GM12872 (cell line): ENCODE measurements at regions not wholly inside any gene's neighbourhood (a gene's known extent, or its start where the extent isn't known, plus 50 kb on each side); places are given as distances from the start of the nearest gene placed in this dataset.

Source experiments
- CTCF ChIP-seq: IDR thresholded peaks from 3 replicates; pipeline ENCODE4 v1.5.1; 2011; ENCODE audit warnings: low read depth, mild to moderate bottlenecking, low read length, moderate library complexity; ENCODE audit not compliant: insufficient read depth

- TF ChIP-seq CTCF: no peak
These were observed 60.6 kb upstream of the AKR1E2 start for GRCh38 chr10:4765428-4765827.

GRCh38 chr10:4763960-4764428, 62.0 kb upstream of the AKR1E2 start:
- no peak for TF ChIP-seq CTCF

- no peak for TF ChIP-seq CTCF
These were observed 62.5 kb upstream of the AKR1E2 start for GRCh38 chr10:4763513-4763912.

- no peak for TF ChIP-seq CTCF
These were observed 67.8 kb upstream of the AKR1E2 start for GRCh38 chr10:4758256-4758655.

GRCh38 chr10:4755286-4755989, 70.6 kb upstream of the AKR1E2 start:
- TF ChIP-seq CTCF: no peak

GRCh38 chr10:4754143-4754542, 71.9 kb upstream of the AKR1E2 start:
- TF ChIP-seq CTCF: no peak

GRCh38 chr10:4751211-4751610, 74.8 kb upstream of the AKR1E2 start:
- TF ChIP-seq CTCF: no peak
